BLaER1 treated with 17β-estradiol and CSF1 and Interleukin-3, amounts not matched to agents 10 nM and 100 nM (cell line): ENCODE measurements at regions not wholly inside any gene's neighbourhood (a gene's known extent, or its start where the extent isn't known, plus 50 kb on each side); places are given as distances from the start of the nearest gene placed in this dataset.

ENCODE experiments used
- H3K27ac ChIP-seq, 11 experiments: shearing (Covaris generic); formaldehyde crosslinking; 2 replicates each; pipeline ENCODE4 v1.8.1; 2022
- H3K27me3 ChIP-seq, 11 experiments: shearing (Covaris generic); formaldehyde crosslinking; 2 replicates each; pipeline ENCODE4 v1.8.1; 2022
- H3K36me3 ChIP-seq, 11 experiments: shearing (Covaris generic); formaldehyde crosslinking; 2 replicates each; pipeline ENCODE4 v1.8.1; 2022
- H3K4me1 ChIP-seq, 10 experiments: shearing (Covaris generic); formaldehyde crosslinking; 2 replicates each; pipeline ENCODE4 v1.8.1; 2022
- H3K4me2 ChIP-seq, 11 experiments: shearing (Covaris generic); formaldehyde crosslinking; 2 replicates each; pipeline ENCODE4 v1.8.1; 2022
- H3K4me3 ChIP-seq, 10 experiments: shearing (Covaris generic); formaldehyde crosslinking; 2 replicates each; pipeline ENCODE4 v1.8.1; 2022
- H3K9ac ChIP-seq, 11 experiments: shearing (Covaris generic); formaldehyde crosslinking; 2 replicates each; pipeline ENCODE4 v1.8.1; 2022
- H3K9me3 ChIP-seq, 11 experiments: shearing (Covaris generic); formaldehyde crosslinking; replicated peaks in 1 of 11; 2 replicates each; pipeline ENCODE4 v1.8.1; 2022
- H4K20me1 ChIP-seq, 11 experiments: shearing (Covaris generic); formaldehyde crosslinking; 2 replicates each; pipeline ENCODE4 v1.8.1; 2022
- Cebpa-rat ChIP-seq, 11 experiments: shearing (Covaris generic); IDR thresholded peaks; 2 replicates each; pipeline ENCODE4 v1.8.1; 2022

DNA sequence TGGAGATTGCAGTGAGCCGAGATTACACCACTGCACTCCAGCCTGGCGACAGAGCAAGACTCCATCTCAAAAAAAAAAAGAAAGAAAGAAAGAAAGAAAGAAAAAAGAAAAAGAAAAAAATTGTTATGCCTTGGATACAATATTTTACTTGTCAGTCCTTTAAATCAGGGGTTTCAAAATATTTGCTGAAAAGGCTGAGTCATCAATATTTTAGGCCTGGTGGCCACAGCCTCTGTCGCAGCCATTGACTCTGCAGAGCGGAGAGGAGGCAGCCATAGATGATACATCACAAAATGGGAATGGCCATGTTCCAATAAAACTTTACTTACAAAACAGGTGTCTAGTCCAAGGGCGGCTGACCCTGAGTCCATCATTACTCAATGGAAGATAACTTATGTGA is 314.8 kb upstream of the SALL3 start:
- no peaks in the 10 kb centered on the region for H3K9me3 ChIP-seq
- no peak overlapping the region for H3K4me2 ChIP-seq
- no peaks in the 10 kb centered on the region for H3K27me3 ChIP-seq
- no peaks in the 10 kb centered on the region for H4K20me1 ChIP-seq
- no peak overlapping the region for H3K9ac ChIP-seq
- no peak overlapping the region for H3K27ac ChIP-seq
- H3K4me1 ChIP-seq, result no peaks in the 10 kb centered on the region
- TF ChIP-seq Cebpa-rat (IDR thresholded peaks at IDR 0.05), result no peak
- H3K4me3 ChIP-seq, result no peak overlapping the region
- H3K36me3 ChIP-seq, result no peaks in the 10 kb centered on the region

DNA sequence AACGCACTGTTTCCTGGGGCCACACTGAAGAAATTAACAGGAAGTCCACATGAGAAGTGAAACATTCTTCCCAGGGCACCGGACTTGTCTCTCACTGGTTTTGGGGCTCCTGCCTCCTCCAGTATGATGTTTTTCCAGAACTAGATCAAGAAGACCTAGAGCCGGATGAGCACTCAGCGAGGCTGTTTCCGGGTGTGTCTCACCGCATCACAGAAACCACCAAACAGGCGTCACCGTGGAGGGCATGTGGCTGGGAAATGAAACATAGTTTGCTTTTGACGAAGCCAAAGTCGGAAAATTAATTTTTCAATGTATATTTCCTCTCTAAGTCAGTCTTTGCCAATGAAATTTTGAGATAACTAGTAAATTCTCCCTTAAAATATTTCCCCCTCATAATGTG is 314.0 kb upstream of the SALL3 start:
- H3K4me3 ChIP-seq, result no peak overlapping the region
- H3K36me3 ChIP-seq, result no peaks in the 10 kb centered on the region
- H3K9ac ChIP-seq, result no peak overlapping the region
- H3K9me3 ChIP-seq, result no peaks in the 10 kb centered on the region
- no peaks in the 10 kb centered on the region for H3K4me1 ChIP-seq
- H3K27ac ChIP-seq, result no peak overlapping the region
- no peaks in the 10 kb centered on the region for H3K27me3 ChIP-seq
- no peak for TF ChIP-seq Cebpa-rat (IDR thresholded peaks at IDR 0.05)
- no peaks in the 10 kb centered on the region for H4K20me1 ChIP-seq
- no peak overlapping the region for H3K4me2 ChIP-seq

DNA sequence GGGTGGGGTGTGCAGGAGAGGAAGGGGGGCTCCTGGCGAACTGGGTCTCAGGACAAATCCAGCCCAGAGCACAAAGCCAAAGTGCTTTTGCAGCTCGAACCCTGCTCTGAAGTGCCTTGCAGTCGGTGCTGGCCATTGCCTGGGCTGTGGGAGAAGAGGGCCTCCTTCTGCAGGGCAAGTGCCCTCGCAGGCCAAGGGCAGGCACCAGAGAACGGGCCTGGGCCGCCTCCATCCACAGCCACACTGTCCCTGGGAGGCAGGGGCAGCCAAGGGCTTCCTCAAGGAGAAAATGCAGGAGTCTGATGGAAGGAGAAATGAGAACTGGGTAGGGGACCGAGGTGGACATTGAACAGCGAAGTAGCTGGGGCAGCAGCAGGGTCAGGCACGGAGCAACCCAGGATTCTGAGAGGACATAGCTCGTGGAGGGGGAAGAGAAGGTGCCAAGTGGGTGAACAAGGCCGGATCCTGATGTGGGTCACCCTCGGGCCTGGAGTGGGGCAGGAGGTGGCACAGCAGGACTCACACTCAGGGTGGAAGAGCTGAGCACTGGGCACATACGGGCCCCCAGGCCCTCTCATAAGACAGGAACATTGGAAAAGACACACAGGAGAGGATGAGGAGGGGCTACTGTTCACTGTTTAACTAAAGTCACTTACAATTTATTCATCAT is 312.8 kb upstream of the SALL3 start:
- Histone ChIP-seq H3K4me2 (no peak overlapping the region), H3K9me3 (no peaks in the 10 kb centered on the region), H3K4me3 (no peak overlapping the region), H3K27ac (peak overlapping the region in 1 of 11 experiments; percentile 10; a peak in 1 of 22 replicates), H3K36me3 (no peaks in the 10 kb centered on the region), H3K4me1 (no peaks in the 10 kb centered on the region), H3K27me3 (no peaks in the 10 kb centered on the region), H3K9ac (no peak overlapping the region), H4K20me1 (no peaks in the 10 kb centered on the region)
- no peak for TF ChIP-seq Cebpa-rat (IDR thresholded peaks at IDR 0.05)

DNA sequence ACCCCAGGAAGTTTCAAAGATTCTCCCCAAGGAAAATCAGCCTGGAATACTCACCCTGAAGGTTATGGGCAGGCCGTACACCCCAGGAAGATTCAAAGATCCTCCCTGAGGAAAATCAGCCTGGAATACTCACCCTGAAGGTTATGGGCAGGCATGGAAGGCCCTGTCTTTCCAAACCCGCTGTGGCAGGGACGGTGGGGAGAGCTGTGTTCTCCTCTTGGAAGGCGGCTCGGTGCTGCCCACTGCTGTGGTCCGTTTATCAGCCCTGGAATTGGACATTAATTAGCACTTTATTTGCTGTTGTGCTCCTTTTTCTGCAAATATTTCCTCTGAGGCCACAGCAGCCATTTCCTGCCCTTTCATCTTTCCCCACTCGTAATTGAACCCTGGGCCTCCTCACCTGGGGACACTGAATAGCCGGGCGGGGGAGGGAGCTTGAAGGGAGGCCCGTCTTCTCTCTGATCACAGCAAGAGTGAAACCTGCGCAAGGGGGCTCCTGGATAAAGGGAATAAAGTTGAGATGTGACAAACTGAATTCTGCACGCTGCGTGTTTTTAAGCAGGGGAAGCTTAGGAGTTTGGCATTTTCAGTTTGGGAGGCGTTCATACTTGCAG is 308.7 kb upstream of the SALL3 start:
- H3K4me1 ChIP-seq, result no peaks in the 10 kb centered on the region
- no peaks in the 10 kb centered on the region for H4K20me1 ChIP-seq
- no peak overlapping the region for H3K4me2 ChIP-seq
- no peaks in the 10 kb centered on the region for H3K36me3 ChIP-seq
- TF ChIP-seq Cebpa-rat (IDR thresholded peaks at IDR 0.05), result no peak
- H3K9ac ChIP-seq, result no peak overlapping the region
- H3K9me3 ChIP-seq, result no peaks in the 10 kb centered on the region
- H3K4me3 ChIP-seq, result no peak overlapping the region
- no peaks in the 10 kb centered on the region for H3K27me3 ChIP-seq
- H3K27ac ChIP-seq, result no peak overlapping the region

DNA sequence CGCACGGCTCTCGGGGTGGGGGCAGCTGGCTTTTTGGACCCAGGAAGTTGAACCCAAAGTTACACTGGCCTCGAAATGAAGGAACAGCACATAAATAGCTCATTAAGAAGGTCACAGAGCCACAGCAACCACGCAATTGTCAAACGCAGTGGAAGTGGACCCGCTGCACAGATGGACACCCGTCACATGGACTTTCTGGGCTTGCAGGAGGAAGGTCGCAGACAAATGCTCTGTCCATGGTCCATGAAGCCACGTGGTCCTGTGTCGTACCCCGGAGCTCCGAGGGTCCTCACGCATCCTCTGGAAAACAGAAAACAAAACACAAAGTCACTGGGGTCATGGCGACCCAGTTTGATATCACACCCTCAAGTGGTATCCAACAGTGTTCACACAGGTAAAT is 308.1 kb upstream of the SALL3 start:
- no peak overlapping the region for H3K4me2 ChIP-seq
- H3K4me1 ChIP-seq, result no peaks in the 10 kb centered on the region
- H3K9ac ChIP-seq, result no peak overlapping the region
- no peaks in the 10 kb centered on the region for H3K27me3 ChIP-seq
- TF ChIP-seq Cebpa-rat (IDR thresholded peaks at IDR 0.05), result no peak
- no peaks in the 10 kb centered on the region for H3K36me3 ChIP-seq
- no peak overlapping the region for H3K4me3 ChIP-seq
- H3K27ac ChIP-seq, result no peak overlapping the region
- H4K20me1 ChIP-seq, result no peaks in the 10 kb centered on the region
- no peaks in the 10 kb centered on the region for H3K9me3 ChIP-seq

DNA sequence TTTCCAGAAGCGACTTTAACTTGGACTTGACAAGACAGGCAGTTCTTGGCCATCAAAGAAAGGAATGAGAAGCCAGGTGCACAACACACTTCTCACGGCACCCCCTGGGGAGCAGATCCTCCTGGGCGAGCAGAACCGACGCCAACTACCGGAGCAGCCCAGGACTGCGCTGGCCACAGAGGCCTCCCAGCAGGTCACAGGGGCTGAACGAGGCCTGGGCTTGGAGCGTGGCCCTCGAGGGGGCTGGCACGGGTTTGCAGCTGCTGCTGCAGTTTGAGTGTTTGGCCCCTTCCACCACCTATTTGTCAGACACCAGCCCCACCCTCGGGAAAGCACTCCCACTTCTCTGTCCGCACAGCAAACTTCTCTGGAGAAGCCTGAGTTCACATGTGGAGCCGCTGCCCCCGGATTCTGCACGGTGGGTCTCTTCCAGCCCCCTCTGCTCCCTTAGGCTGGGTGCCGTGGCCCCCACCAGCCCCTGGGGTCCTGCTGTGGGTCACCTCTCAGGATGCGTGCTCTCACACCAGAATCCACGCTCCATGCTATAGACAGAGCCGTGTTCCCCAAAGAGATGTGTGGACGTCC is 306.7 kb upstream of the SALL3 start:
- Histone ChIP-seq H3K27ac (no peak overlapping the region), H3K9me3 (no peaks in the 10 kb centered on the region), H3K4me3 (no peak overlapping the region), H3K4me2 (no peak overlapping the region), H3K27me3 (no peaks in the 10 kb centered on the region), H3K36me3 (no peaks in the 10 kb centered on the region), H3K9ac (no peak overlapping the region), H4K20me1 (no peaks in the 10 kb centered on the region), H3K4me1 (no peaks in the 10 kb centered on the region)
- TF ChIP-seq Cebpa-rat (IDR thresholded peaks at IDR 0.05), result no peak

DNA sequence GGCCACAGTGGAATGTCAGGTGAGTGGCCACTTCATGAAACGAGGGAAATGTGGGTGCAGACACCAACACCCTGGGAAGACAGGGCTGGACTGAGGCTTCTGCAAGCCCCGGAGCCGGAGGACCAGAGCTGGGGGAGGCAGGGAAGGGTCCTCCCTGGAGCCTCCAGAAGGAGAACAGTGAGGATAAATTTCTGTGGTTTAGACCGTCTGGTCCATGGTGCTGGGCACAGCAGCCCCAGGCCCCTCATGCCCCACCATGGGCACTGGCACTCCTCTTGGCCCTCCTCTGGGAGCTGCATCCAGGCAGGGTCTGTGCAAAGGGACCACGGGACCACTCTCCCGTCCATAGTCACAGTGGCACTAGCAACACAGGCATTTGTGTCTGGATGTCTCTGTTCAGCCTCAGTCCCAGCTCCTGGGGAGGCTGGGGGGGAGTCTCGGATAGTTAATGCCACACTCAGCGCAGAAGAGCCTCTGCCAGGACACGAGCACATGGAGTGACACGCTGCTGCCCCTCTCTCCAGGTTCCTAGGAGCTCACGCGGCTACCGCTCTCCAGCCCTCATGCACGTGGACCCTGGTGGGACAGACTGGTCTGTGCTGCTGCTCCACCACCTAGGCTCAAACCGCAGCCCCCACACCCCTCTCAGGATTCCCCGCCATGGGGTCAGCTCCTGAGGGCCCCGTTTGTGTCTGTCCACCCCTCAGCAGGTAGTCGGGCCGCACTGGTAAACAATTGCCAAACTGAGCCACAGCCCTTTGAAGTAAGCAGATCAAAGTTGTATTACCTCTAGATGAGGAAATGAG is 305.9 kb upstream of the SALL3 start:
- H3K4me3 ChIP-seq, result no peak overlapping the region
- H3K9me3 ChIP-seq, result no peaks in the 10 kb centered on the region
- H3K36me3 ChIP-seq, result no peaks in the 10 kb centered on the region
- TF ChIP-seq Cebpa-rat (IDR thresholded peaks at IDR 0.05), result no peak
- no peaks in the 10 kb centered on the region for H3K4me1 ChIP-seq
- H3K4me2 ChIP-seq, result no peak overlapping the region
- no peak overlapping the region for H3K27ac ChIP-seq
- no peaks in the 10 kb centered on the region for H4K20me1 ChIP-seq
- no peak overlapping the region for H3K9ac ChIP-seq
- H3K27me3 ChIP-seq, result no peaks in the 10 kb centered on the region

DNA sequence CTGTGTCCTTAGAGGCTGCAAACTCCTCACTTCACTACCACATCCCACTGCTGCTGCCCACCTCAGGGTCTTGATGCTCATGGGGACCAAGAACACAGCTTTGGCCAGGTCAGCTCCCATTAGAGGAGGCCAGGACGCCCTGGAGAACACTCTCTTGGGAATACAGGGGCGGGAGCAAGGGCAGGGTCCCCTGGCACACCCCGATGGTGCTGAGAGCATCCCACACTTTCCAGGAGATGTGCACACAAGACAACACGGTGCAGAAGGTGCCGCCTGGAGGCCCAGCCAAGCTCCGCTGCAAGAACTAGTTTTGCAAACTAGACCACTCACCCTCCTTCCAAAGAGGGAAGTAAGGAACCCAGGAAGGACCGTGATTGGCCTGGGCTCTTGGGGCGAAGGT is 304.4 kb upstream of the SALL3 start:
- Histone ChIP-seq H3K9me3 (no peaks in the 10 kb centered on the region), H3K36me3 (no peaks in the 10 kb centered on the region), H4K20me1 (no peaks in the 10 kb centered on the region), H3K4me3 (no peak overlapping the region), H3K4me2 (no peak overlapping the region), H3K9ac (no peak overlapping the region), H3K4me1 (no peaks in the 10 kb centered on the region), H3K27ac (no peak overlapping the region), H3K27me3 (no peaks in the 10 kb centered on the region)
- TF ChIP-seq Cebpa-rat (IDR thresholded peaks at IDR 0.05), result no peak

DNA sequence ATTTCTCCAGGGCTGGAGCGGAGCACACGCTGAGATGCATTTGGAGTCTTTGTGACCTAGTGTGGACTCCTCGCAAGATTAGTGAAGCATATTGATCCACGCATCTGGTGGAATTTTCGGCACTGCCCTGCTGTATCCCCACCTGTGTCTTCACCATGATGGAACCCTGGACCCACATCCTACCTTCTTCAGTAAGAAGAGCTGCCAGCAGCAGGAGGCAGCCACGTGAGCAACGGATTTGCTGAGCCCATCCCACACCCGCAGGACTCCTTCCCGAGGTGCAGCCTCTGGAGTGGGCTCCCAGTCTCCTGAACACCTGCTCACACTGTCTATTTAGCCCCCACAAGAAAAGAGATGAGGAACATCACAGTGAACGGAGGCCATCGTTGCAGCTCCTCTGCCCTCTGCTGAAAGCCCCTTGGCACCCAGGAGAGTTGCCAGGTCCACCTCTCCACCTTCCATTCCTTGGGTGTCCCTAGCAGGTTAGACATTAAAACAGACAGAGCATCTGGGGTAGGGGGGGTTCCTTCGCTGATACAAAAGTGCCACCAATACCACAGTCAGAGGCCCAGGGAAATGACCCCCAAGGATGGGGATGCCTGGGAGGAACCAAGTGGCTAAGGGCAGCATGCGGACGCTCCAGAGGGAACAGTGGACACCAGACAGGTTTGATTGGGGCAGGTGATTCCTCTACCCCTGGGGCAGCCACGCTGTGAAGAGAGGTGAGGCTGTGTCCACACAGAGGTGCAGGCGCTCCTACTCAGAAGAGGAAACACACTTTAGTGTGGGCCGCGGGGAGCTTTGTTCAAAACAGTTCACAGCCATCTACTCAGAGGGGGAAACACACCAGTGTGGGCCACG is 302.8 kb upstream of the SALL3 start:
- Histone ChIP-seq H3K4me2 (no peak overlapping the region), H3K4me3 (no peak overlapping the region), H3K4me1 (no peaks in the 10 kb centered on the region), H3K27ac (no peak overlapping the region), H3K27me3 (no peaks in the 10 kb centered on the region), H4K20me1 (no peaks in the 10 kb centered on the region), H3K9ac (no peak overlapping the region), H3K9me3 (no peaks in the 10 kb centered on the region), H3K36me3 (no peaks in the 10 kb centered on the region)
- TF ChIP-seq Cebpa-rat (IDR thresholded peaks at IDR 0.05), result no peak
